HFFc6 (cell line): ENCODE measurements at regions not wholly inside any gene's neighbourhood (a gene's known extent, or its start where the extent isn't known, plus 50 kb on each side); places are given as distances from the start of the nearest gene placed in this dataset.

Experiments used
- DNase-seq: peaks from one replicate; pipeline ENCODE4 v3.0.0-alpha.2; 2018
- H3K27ac Mint-ChIP-seq: 2 replicates; pipeline ENCODE4 v1.8.0; 2020; ENCODE audit warnings: mild to moderate bottlenecking, mixed read lengths
- H3K27me3 Mint-ChIP-seq: 2 replicates; pipeline ENCODE4 v1.8.0; 2021; ENCODE audit warnings: mild to moderate bottlenecking, moderate library complexity, mixed read lengths; ENCODE audit not compliant: insufficient read depth
- H3K36me3 Mint-ChIP-seq: 2 replicates; pipeline ENCODE4 v1.8.0; 2021; ENCODE audit warnings: low read depth, mixed read lengths
- H3K4me1 Mint-ChIP-seq: 2 replicates; pipeline ENCODE4 v1.8.0; 2020; ENCODE audit warnings: low read depth, mixed read lengths
- H3K4me3 Mint-ChIP-seq: 2 replicates; pipeline ENCODE4 v1.8.0; 2020; ENCODE audit warnings: mild to moderate bottlenecking, moderate library complexity, mixed read lengths
- H3K9me3 Mint-ChIP-seq: 2 replicates; pipeline ENCODE4 v1.8.0; 2020; ENCODE audit warnings: mild to moderate bottlenecking, mixed read lengths
- CTCF ChIP-seq: fragments of 200-600 bp; sonication (generic); IDR thresholded peaks from 2 replicates; pipeline ENCODE4 v1.5.0; 2021; ENCODE audit warnings: antibody characterized with exemption, mild to moderate bottlenecking

GRCh38 chr14:28407996-28408395 lies 358.6 kb upstream of the FOXG1 start:
- Mint-ChIP-seq H3K36me3 (no peaks in the 10 kb centered on the region; the same call in 1 of the 2 replicates), H3K27me3 (no peaks in the 10 kb centered on the region), H3K4me3 (no peak overlapping the region), H3K4me1 (no peaks in the 10 kb centered on the region), H3K9me3 (peaks cover 51% of the 10 kb centered on the region), H3K27ac (no peak overlapping the region)
- no peak for TF ChIP-seq CTCF
- DNase-seq, result no peak

- Mint-ChIP-seq H3K4me3 (no peak overlapping the region), H3K9me3 (peaks cover 54% of the 10 kb centered on the region), H3K36me3 (no peaks in the 10 kb centered on the region; the same call in 1 of the 2 replicates), H3K4me1 (no peaks in the 10 kb centered on the region), H3K27me3 (no peaks in the 10 kb centered on the region), H3K27ac (no peak overlapping the region)
- TF ChIP-seq CTCF, result no peak
- DNase-seq, result no peak
These were observed 354.5 kb upstream of the FOXG1 start for GRCh38 chr14:28412077-28412476.

- Mint-ChIP-seq H3K36me3 (peaks cover 4% of the 10 kb centered on the region; the same call in 1 of the 2 replicates), H3K27ac (no peak overlapping the region), H3K4me3 (no peak overlapping the region), H3K27me3 (no peaks in the 10 kb centered on the region), H3K4me1 (no peaks in the 10 kb centered on the region), H3K9me3 (peaks cover 41% of the 10 kb centered on the region)
- TF ChIP-seq CTCF, result no peak
- no peak for DNase-seq
These were observed 339.6 kb upstream of the FOXG1 start for GRCh38 chr14:28426960-28427359.

- peaks cover 2% of the 10 kb centered on the region for H3K27me3 Mint-ChIP-seq
These were observed 329.8 kb upstream of the FOXG1 start for GRCh38 chr14:28436821-28437220.

GRCh38 chr14:28461389-28461788 lies 305.2 kb upstream of the FOXG1 start:
- no peaks in the 10 kb centered on the region for H3K36me3 Mint-ChIP-seq
- H3K27me3 Mint-ChIP-seq, result no peaks in the 10 kb centered on the region
- H3K9me3 Mint-ChIP-seq, result peaks cover 37% of the 10 kb centered on the region
- no peak overlapping the region for H3K4me3 Mint-ChIP-seq
- no peak for DNase-seq
- TF ChIP-seq CTCF, result no peak
- no peak overlapping the region for H3K27ac Mint-ChIP-seq
- no peaks in the 10 kb centered on the region for H3K4me1 Mint-ChIP-seq

More at GRCh38 chr14:28436821-28437220, 329.8 kb upstream of the FOXG1 start:
- DNase-seq, result no peak
- H3K9me3 Mint-ChIP-seq, result peaks cover 45% of the 10 kb centered on the region
- no peak for TF ChIP-seq CTCF
- no peaks in the 10 kb centered on the region for H3K4me1 Mint-ChIP-seq
- no peaks in the 10 kb centered on the region for H3K36me3 Mint-ChIP-seq
- no peak overlapping the region for H3K27ac Mint-ChIP-seq
- H3K4me3 Mint-ChIP-seq, result no peak overlapping the region

- no peaks in the 10 kb centered on the region for H3K4me1 Mint-ChIP-seq
- H3K27ac Mint-ChIP-seq, result no peak overlapping the region
- no peaks in the 10 kb centered on the region for H3K36me3 Mint-ChIP-seq
- H3K27me3 Mint-ChIP-seq, result no peaks in the 10 kb centered on the region
- peaks cover 36% of the 10 kb centered on the region for H3K9me3 Mint-ChIP-seq
- no peak overlapping the region for H3K4me3 Mint-ChIP-seq
- no peak for TF ChIP-seq CTCF
- no peak for DNase-seq
These were observed 299.0 kb upstream of the FOXG1 start for GRCh38 chr14:28467611-28468010.
